GM12878 (cell line): ENCODE measurements at regions not wholly inside any gene's neighbourhood (a gene's known extent, or its start where the extent isn't known, plus 50 kb on each side); places are given as distances from the start of the nearest gene placed in this dataset.

ENCODE experiments used
- ATAC-seq: fragments of 200-7000 bp; cut with Tn5 transposase; 3 replicates; pipeline ENCODE4 v1.9.1; 2020; ENCODE audit warnings: mild to moderate bottlenecking, moderate library complexity
- BruUV-seq: library from RNA; stranded (reverse); fragments of 400-500 nt; replicated peaks from 2 replicates; lab custom pipeline; 2021; lab: Mats Ljungman, UMichigan
- CTCF ChIA-PET: fragments of 300-600 bp; sonication (Branson Sonifier 250); formaldehyde crosslinking; extraction: SDS; loops from one replicate; lab custom pipeline; 2021; ENCODE audit warnings: inconsistent platforms; lab: Yijun Ruan, JAX
- POLR2A ChIA-PET: fragments of 350-600 bp; formaldehyde crosslinking; extraction: SDS; loops from one replicate; lab custom pipeline; 2021; ENCODE audit warnings: inconsistent platforms; lab: Charles Lee
- RAD21 ChIA-PET: fragments of 300-600 bp; sonication (Branson Sonifier 250); formaldehyde crosslinking; loops from one replicate; lab custom pipeline; 2023; ENCODE audit warnings: antibody characterized with exemption; ENCODE audit not compliant: unreplicated experiment; lab: Charles Lee
- SMC1A ChIA-PET: fragments of 300-600 bp; sonication (Branson Sonifier 250); formaldehyde crosslinking; loops from one replicate; lab custom pipeline; 2023; ENCODE audit not compliant: unreplicated experiment, uncharacterized antibody; lab: Charles Lee
- DNase-seq: peaks from one replicate; pipeline ENCODE4 v3.0.0-alpha.2; 2011; ENCODE audit warnings: low read depth, low spot score
- FAIRE-seq: peaks from 3 replicates; lab custom pipeline; 2011; peaks lifted over from hg19 to GRCh38; lab: Jason Lieb, UNC
- H2AFZ ChIP-seq: 2 replicates; pipeline ENCODE4 v1.6.0; 2011; ENCODE audit warnings: low read depth, low read length, control low read depth; ENCODE audit not compliant: control insufficient read depth
- H3K27ac ChIP-seq: 2 replicates; pipeline ENCODE4 v1.5.1; 2011; ENCODE audit warnings: control low read depth; ENCODE audit not compliant: control insufficient read depth, insufficient read depth
- H3K27me3 ChIP-seq, 2 experiments: replicated peaks in 1 of 2; 2 replicates each; pipeline versions ENCODE4 v1.6.0 to v1.6.1; 2011; ENCODE audit warnings: low read length in 1 of 2; ENCODE audit not compliant: control insufficient read depth in 2 of 2, insufficient read depth in 2 of 2
- H3K36me3 ChIP-seq, 2 experiments: 2 replicates each; pipeline ENCODE4 v1.5.1; 2011; ENCODE audit warnings: low read length in 1 of 2; ENCODE audit not compliant: control insufficient read depth in 2 of 2, insufficient read depth in 2 of 2
- H3K4me1 ChIP-seq: 2 replicates; pipeline ENCODE4 v1.6.1; 2011; ENCODE audit warnings: mild to moderate bottlenecking, low read length, moderate library complexity, mixed read lengths; ENCODE audit not compliant: control insufficient read depth, insufficient read depth
- H3K4me2 ChIP-seq: 2 replicates; pipeline ENCODE4 v1.6.0; 2011; ENCODE audit warnings: control low read depth; ENCODE audit not compliant: control insufficient read depth, insufficient read depth
- H3K4me3 ChIP-seq: fragments of 200-600 bp; sonication (generic); 2 replicates; pipeline ENCODE4 v1.5.1; 2016
- H3K79me2 ChIP-seq: 2 replicates; pipeline ENCODE4 v1.6.0; 2011; ENCODE audit warnings: low read length; ENCODE audit not compliant: control insufficient read depth, insufficient read depth
- H3K9ac ChIP-seq: 2 replicates; pipeline ENCODE4 v1.8.0; 2011; ENCODE audit warnings: low read length, control low read depth, mixed read lengths; ENCODE audit not compliant: control insufficient read depth, insufficient read depth
- H3K9me3 ChIP-seq: replicated peaks from 3 replicates; pipeline ENCODE4 v1.5.1; 2011; ENCODE audit warnings: mild to moderate bottlenecking, low read length; ENCODE audit not compliant: control insufficient read depth, insufficient read depth
- H4K20me1 ChIP-seq: 2 replicates; pipeline ENCODE4 v1.6.0; 2011; ENCODE audit not compliant: control insufficient read depth, insufficient read depth
- ATF7 ChIP-seq: fragments of 450-650 bp; IDR thresholded peaks from 2 replicates; pipeline ENCODE4 v1.6.1; 2016; ENCODE audit warnings: low read depth, mild to moderate bottlenecking
- BRCA1 ChIP-seq: IDR thresholded peaks from 2 replicates; pipeline ENCODE4 v1.6.1; 2011; ENCODE audit warnings: low read depth, low read length, improper control_type of control experiment
- IKZF1 ChIP-seq: fragments of 450-650 bp; conservative IDR thresholded peaks from 2 replicates; pipeline ENCODE4 v1.6.1; 2017; ENCODE audit warnings: antibody characterized with exemption, mild to moderate bottlenecking
- LARP7 ChIP-seq: fragments of 450-650 bp; IDR thresholded peaks from 2 replicates; pipeline ENCODE4 v1.6.1; 2017; ENCODE audit warnings: mild to moderate bottlenecking
- MXI1 ChIP-seq: fragments of 150-350 bp; IDR thresholded peaks from 2 replicates; pipeline ENCODE4 v1.6.1; 2011; ENCODE audit warnings: low read depth, mild to moderate bottlenecking, inconsistent platforms, low read length, improper control_type of control experiment
- RAD51 ChIP-seq: fragments of 450-650 bp; IDR thresholded peaks from 2 replicates; pipeline ENCODE4 v1.6.1; 2016; ENCODE audit warnings: moderate library complexity, mild to moderate bottlenecking, inconsistent platforms
- USF1 ChIP-seq: IDR thresholded peaks from 2 replicates; pipeline ENCODE4 v1.6.1; 2011; ENCODE audit warnings: borderline replicate concordance, low read depth, mild to moderate bottlenecking, moderate library complexity, mixed read lengths, low read length; ENCODE audit not compliant: insufficient read depth; ENCODE audit errors: extremely low read length
- ZBTB4 ChIP-seq: fragments of 450-650 bp; formaldehyde crosslinking; IDR thresholded peaks from 2 replicates; pipeline ENCODE4 v1.4.0; 2022; ENCODE audit warnings: mild to moderate bottlenecking, moderate library complexity
- ZNF622 ChIP-seq: fragments of 450-650 bp; IDR thresholded peaks from 2 replicates; pipeline ENCODE4 v1.6.1; 2017; ENCODE audit warnings: mild to moderate bottlenecking, inconsistent platforms
- WGBS: methylation state at CpG from one replicate; pipeline ENCODE4 v1.1.6; 2016; ENCODE audit warnings: low lambda C conversion rate; ENCODE audit not compliant: insufficient replicate concordance, insufficient coverage; ENCODE audit errors: missing lambda C conversion rate; 5-methylcytosine and 5-hydroxymethylcytosine counted together
- in situ Hi-C: fragments of 300-500 bp; cut with MboI; formaldehyde crosslinking; loops from 9 replicates; pipeline ENCODE4 v1.14.3; 2018; ENCODE audit warnings: mixed read lengths
- intact Hi-C: fragments of 100-400 bp; cut with micrococcal nuclease; formaldehyde crosslinking; loops from one replicate; pipeline ENCODE4 v1.14.2; 2022; ENCODE audit not compliant: unreplicated experiment
- TF ChIP-seq, protein P1 (sequence below): fragments of 450-650 bp; IDR thresholded peaks from 2 replicates; pipeline ENCODE4 v1.6.1; 2017; ENCODE audit warnings: antibody characterized with exemption, mild to moderate bottlenecking, moderate library complexity

GRCh38 chr4:170214101-170214500 lies 124.3 kb upstream of the AADAT start:
- BruUV-seq = no TSS peak
- no peaks in the 10 kb centered on the region for H3K4me1 ChIP-seq
- no peak for TF ChIP-seq BRCA1
- TF ChIP-seq RAD51 = no peak
- TF ChIP-seq MXI1 = no peak
- TF ChIP-seq USF1 = no peak
- no peak for TF ChIP-seq ATF7
- TF ChIP-seq ZBTB4 (CRISPR knock-in tag) = no peak
- TF ChIP-seq IKZF1 = no peak
- TF ChIP-seq, protein P1, sequence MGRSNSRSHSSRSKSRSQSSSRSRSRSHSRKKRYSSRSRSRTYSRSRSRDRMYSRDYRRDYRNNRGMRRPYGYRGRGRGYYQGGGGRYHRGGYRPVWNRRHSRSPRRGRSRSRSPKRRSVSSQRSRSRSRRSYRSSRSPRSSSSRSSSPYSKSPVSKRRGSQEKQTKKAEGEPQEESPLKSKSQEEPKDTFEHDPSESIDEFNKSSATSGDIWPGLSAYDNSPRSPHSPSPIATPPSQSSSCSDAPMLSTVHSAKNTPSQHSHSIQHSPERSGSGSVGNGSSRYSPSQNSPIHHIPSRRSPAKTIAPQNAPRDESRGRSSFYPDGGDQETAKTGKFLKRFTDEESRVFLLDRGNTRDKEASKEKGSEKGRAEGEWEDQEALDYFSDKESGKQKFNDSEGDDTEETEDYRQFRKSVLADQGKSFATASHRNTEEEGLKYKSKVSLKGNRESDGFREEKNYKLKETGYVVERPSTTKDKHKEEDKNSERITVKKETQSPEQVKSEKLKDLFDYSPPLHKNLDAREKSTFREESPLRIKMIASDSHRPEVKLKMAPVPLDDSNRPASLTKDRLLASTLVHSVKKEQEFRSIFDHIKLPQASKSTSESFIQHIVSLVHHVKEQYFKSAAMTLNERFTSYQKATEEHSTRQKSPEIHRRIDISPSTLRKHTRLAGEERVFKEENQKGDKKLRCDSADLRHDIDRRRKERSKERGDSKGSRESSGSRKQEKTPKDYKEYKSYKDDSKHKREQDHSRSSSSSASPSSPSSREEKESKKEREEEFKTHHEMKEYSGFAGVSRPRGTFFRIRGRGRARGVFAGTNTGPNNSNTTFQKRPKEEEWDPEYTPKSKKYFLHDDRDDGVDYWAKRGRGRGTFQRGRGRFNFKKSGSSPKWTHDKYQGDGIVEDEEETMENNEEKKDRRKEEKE = no peak
- TF ChIP-seq LARP7 = no peak
- no peak for TF ChIP-seq ZNF622
- TF ChIP-seq, all 136 proteins: peak for 0
- no peak overlapping the region for H2AFZ ChIP-seq
- ChIA-PET CTCF (no interaction called here), POLR2A (no interaction called here), RAD21 (no interaction called here), SMC1A (no interaction called here)
- H3K27me3 ChIP-seq = no peaks in the 10 kb centered on the region
- no peaks in the 10 kb centered on the region; the same call in 2 of the 3 replicates for H3K9me3 ChIP-seq
- intact Hi-C loops = no loop called here
- no peak overlapping the region for H3K9ac ChIP-seq
- ATAC-seq (no peak), FAIRE-seq (no peak), DNase-seq (no peak)
- H4K20me1 ChIP-seq = no peaks in the 10 kb centered on the region
- in situ Hi-C loops = no loop called here
- H3K4me2 ChIP-seq = no peak overlapping the region
- no peaks in the 10 kb centered on the region for H3K36me3 ChIP-seq
- 0% methylated on average over 1 of the region's 1 CpG for WGBS
- H3K27ac ChIP-seq = no peak overlapping the region
- H3K79me2 ChIP-seq = no peaks in the 10 kb centered on the region
- H3K4me3 ChIP-seq = no peak overlapping the region
